ENCODE measurements at regions not wholly inside any gene's neighbourhood (a gene's known extent, or its start where the extent isn't known, plus 50 kb on each side); places are given as distances from the start of the nearest gene placed in this dataset.

DNA sequence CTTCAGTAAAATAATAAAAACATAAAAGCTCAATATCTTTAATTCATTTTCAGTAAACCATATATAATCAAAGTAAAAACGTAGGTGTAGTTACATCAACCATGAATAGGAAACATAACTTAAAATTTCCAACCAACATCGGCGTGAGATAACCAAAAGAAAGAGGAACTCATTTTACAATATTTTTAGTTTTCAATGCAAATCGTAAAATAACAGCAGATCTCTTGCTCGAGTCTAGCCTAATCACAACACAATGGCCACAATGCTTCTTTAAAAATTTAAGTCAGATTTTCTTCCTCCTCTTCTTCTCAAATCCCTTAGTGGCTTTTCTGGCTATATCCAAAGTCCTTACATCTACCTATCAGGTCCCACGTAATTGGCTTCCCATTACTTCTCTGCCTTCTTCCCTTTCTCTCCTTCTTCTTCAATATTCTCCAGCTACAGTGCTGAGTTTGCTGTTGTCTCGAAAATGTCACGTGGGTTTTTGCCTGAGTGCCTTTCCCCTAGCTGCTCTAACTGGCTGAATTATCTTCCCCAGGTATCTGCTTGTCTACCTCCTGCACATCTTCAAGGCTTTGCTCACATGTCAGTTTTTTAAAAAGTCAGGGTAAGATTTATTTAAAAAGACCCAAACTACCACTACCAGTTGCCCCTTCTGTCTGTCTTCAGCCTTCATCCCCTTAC lies 90.9 kb upstream of the BANK1 start:
- 72% methylated on average over 8 of the region's 8 CpGs for WGBS (ENCODE audit: missing lambda C conversion rate)
- DNase-seq (ENCODE audit: low read depth in 1 of 2, low spot score in 1 of 2) (no peak), FAIRE-seq (no peak)

DNA sequence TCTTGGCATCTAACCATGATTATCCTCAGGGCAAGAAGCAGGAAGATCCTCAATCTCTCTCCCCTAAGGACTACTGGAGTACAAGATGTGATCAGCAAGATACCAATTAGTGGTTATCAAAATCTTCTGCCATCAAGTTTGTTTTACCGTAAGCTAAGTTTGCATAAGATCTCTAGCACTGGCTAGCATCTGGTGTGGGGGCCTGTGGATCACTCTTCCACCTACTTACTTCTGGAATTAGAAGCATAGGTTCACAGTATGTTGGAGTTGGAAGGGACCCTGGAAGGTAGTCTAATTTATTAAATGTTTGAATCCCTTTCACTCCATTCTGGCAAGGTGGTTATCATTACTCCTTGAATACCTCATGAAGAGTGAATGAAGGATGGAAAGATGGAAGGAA lies 93.3 kb upstream of the BANK1 start:
- POLR2A ChIA-PET = no interaction called here

More for the DNA sequence above, 90.9 kb upstream of the BANK1 start:
- H3K4me1 ChIP-seq = no peaks in the 10 kb centered on the region
- ChIA-PET POLR2A (no interaction called here), CTCF (no interaction called here)
- H3K4me3 ChIP-seq = no peak overlapping the region
- TF ChIP-seq NFE2L2 (conservative IDR thresholded peaks at IDR 0.05; ENCODE audit: low read length) (no peak), MAZ (IDR thresholded peaks at IDR 0.05; ENCODE audit: borderline replicate concordance, low read depth, low read length) (no peak), POLR2A (IDR thresholded peaks at IDR 0.05; ENCODE audit: low read length) (no peak), EHF (CRISPR knock-in tag; IDR thresholded peaks at IDR 0.05) (no peak), RCOR1 (IDR thresholded peaks at IDR 0.05; ENCODE audit: low read depth, low read length) (no peak), ZSCAN20 (CRISPR knock-in tag; IDR thresholded peaks at IDR 0.05) (no peak), SREBF2 (IDR thresholded peaks at IDR 0.05) (no peak), TP53 (CRISPR knock-in tag; IDR thresholded peaks at IDR 0.05) (no peak), RARB (CRISPR knock-in tag; IDR thresholded peaks at IDR 0.05) (no peak)
- no peak overlapping the region for H3K4me2 ChIP-seq
- no peak for ATAC-seq
- no peak overlapping the region for H3K27ac ChIP-seq
- H3K9me3 ChIP-seq = no peaks in the 10 kb centered on the region

More for the DNA sequence above, 93.3 kb upstream of the BANK1 start:
- Histone ChIP-seq H3K27ac (no peak overlapping the region), H3K4me3 (no peak overlapping the region), H3K4me1 (peaks cover 10% of the 10 kb centered on the region; the same call in 1 of the 3 replicates), H3K9me3 (no peaks in the 10 kb centered on the region), H3K4me2 (no peak overlapping the region)
- WGBS (ENCODE audit: missing lambda C conversion rate) = 100% methylated on average over 1 of the region's 1 CpG
- FAIRE-seq (no peak), ATAC-seq (no peak), DNase-seq (ENCODE audit: low read depth in 1 of 2, low spot score in 1 of 2) (no peak)
- no peak for TF ChIP-seq RFX5 (IDR thresholded peaks at IDR 0.05)
- TF ChIP-seq ZFP36 (IDR thresholded peaks at IDR 0.05; ENCODE audit: borderline replicate concordance, partially characterized antibody) = no peak
- no peak for TF ChIP-seq HOXB5 (CRISPR knock-in tag; IDR thresholded peaks at IDR 0.05)
- TF ChIP-seq, protein P1, sequence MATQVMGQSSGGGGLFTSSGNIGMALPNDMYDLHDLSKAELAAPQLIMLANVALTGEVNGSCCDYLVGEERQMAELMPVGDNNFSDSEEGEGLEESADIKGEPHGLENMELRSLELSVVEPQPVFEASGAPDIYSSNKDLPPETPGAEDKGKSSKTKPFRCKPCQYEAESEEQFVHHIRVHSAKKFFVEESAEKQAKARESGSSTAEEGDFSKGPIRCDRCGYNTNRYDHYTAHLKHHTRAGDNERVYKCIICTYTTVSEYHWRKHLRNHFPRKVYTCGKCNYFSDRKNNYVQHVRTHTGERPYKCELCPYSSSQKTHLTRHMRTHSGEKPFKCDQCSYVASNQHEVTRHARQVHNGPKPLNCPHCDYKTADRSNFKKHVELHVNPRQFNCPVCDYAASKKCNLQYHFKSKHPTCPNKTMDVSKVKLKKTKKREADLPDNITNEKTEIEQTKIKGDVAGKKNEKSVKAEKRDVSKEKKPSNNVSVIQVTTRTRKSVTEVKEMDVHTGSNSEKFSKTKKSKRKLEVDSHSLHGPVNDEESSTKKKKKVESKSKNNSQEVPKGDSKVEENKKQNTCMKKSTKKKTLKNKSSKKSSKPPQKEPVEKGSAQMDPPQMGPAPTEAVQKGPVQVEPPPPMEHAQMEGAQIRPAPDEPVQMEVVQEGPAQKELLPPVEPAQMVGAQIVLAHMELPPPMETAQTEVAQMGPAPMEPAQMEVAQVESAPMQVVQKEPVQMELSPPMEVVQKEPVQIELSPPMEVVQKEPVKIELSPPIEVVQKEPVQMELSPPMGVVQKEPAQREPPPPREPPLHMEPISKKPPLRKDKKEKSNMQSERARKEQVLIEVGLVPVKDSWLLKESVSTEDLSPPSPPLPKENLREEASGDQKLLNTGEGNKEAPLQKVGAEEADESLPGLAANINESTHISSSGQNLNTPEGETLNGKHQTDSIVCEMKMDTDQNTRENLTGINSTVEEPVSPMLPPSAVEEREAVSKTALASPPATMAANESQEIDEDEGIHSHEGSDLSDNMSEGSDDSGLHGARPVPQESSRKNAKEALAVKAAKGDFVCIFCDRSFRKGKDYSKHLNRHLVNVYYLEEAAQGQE (IDR thresholded peaks at IDR 0.05) = no peak
- TF ChIP-seq, protein P2, sequence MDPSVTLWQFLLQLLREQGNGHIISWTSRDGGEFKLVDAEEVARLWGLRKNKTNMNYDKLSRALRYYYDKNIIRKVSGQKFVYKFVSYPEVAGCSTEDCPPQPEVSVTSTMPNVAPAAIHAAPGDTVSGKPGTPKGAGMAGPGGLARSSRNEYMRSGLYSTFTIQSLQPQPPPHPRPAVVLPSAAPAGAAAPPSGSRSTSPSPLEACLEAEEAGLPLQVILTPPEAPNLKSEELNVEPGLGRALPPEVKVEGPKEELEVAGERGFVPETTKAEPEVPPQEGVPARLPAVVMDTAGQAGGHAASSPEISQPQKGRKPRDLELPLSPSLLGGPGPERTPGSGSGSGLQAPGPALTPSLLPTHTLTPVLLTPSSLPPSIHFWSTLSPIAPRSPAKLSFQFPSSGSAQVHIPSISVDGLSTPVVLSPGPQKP (IDR thresholded peaks at IDR 0.05; ENCODE audit: low read depth, low read length) = no peak
- TF ChIP-seq EHF (CRISPR knock-in tag; IDR thresholded peaks at IDR 0.05) = no peak
- no peak for TF ChIP-seq RCOR1 (IDR thresholded peaks at IDR 0.05; ENCODE audit: low read depth, low read length)
- TF ChIP-seq, protein P3, sequence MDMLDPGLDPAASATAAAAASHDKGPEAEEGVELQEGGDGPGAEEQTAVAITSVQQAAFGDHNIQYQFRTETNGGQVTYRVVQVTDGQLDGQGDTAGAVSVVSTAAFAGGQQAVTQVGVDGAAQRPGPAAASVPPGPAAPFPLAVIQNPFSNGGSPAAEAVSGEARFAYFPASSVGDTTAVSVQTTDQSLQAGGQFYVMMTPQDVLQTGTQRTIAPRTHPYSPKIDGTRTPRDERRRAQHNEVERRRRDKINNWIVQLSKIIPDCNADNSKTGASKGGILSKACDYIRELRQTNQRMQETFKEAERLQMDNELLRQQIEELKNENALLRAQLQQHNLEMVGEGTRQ (IDR thresholded peaks at IDR 0.05) = no peak
- TF ChIP-seq GATA3 (IDR thresholded peaks at IDR 0.05; ENCODE audit: borderline replicate concordance) = no peak
- TF ChIP-seq, protein P4, sequence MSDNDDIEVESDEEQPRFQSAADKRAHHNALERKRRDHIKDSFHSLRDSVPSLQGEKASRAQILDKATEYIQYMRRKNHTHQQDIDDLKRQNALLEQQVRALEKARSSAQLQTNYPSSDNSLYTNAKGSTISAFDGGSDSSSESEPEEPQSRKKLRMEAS (IDR thresholded peaks at IDR 0.05) = no peak
- TF ChIP-seq HOXA7 (CRISPR knock-in tag; IDR thresholded peaks at IDR 0.05) = no peak
- TF ChIP-seq MAFK (IDR thresholded peaks at IDR 0.05; ENCODE audit: partially characterized antibody) = no peak
- no peak for TF ChIP-seq BHLHE40 (IDR thresholded peaks at IDR 0.05; ENCODE audit: low read depth, low read length)
- no peak for TF ChIP-seq RNF2 (IDR thresholded peaks at IDR 0.05; ENCODE audit: borderline replicate concordance, low read depth)
- no peak for TF ChIP-seq EP300 (IDR thresholded peaks at IDR 0.05)
- TF ChIP-seq, protein P5, sequence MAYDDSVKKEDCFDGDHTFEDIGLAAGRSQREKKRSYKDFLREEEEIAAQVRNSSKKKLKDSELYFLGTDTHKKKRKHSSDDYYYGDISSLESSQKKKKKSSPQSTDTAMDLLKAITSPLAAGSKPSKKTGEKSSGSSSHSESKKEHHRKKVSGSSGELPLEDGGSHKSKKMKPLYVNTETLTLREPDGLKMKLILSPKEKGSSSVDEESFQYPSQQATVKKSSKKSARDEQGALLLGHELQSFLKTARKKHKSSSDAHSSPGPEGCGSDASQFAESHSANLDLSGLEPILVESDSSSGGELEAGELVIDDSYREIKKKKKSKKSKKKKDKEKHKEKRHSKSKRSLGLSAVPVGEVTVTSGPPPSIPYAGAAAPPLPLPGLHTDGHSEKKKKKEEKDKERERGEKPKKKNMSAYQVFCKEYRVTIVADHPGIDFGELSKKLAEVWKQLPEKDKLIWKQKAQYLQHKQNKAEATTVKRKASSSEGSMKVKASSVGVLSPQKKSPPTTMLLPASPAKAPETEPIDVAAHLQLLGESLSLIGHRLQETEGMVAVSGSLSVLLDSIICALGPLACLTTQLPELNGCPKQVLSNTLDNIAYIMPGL (CRISPR knock-in tag; IDR thresholded peaks at IDR 0.05; ENCODE audit: borderline replicate concordance) = no peak
- TF ChIP-seq POLR2A (IDR thresholded peaks at IDR 0.05; ENCODE audit: low read length) = no peak
- TF ChIP-seq MAZ (IDR thresholded peaks at IDR 0.05; ENCODE audit: borderline replicate concordance, low read depth, low read length) = no peak
- CTCF ChIA-PET = no interaction called here
